ENCODE measurements at regions not wholly inside any gene's neighbourhood (a gene's known extent, or its start where the extent isn't known, plus 50 kb on each side); places are given as distances from the start of the nearest gene placed in this dataset.

DNA sequence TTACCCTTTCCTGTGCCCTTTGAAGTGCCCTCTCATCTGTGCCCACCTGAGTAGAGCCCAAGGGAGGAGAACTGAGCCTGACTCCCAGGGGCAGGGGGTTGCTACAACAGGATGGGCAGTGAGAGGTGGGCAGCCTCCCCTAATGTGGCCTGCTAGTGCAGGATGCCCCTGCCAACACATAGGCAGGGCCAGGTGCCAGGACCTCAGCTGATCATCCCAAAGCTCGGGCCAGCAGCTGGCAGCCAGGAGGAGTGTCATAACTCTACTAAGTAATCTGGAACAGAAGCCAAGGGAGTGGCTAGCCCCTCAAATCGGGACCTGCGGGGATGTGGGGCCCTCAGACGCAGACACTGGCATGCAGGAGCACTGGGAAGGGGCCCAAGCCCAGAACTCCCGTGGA, 208.8 kb upstream of the RAB4A start:
- no peaks in the 10 kb centered on the region for H3K27me3 ChIP-seq
- DNase-seq: peak; percentile 54
- H3K4me3 ChIP-seq: no peak overlapping the region

DNA sequence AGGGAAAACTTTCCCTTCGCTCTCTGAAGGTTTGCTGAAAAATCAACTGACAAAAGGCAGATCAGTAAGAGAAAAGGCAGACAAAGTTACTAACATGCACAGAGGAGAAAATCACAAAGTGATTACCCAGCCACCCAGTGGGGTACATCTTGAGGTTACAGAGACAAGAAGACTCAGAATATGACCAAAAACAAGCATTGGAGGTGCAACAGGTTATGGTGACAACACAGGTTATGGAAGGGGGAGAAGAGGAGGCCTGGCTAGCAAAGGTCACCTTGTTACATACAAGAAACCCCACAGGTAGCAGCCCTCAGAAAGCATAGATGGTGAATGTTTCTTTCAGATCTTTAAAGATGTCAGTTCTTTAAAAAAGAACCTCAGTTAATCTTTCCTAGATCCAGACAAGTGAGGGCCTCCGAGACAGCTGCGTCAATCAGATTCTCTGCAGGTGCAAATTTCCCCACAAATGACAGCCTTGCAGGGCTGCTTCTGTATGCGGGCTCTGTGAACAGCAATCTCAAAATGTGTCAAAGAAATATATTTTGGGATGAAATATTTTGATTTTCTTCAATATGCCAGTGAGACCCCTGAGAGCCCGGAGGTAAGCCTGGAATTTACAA, 207.6 kb upstream of the RAB4A start:
- Histone ChIP-seq H3K4me3 (no peak overlapping the region), H3K9me3 (no peaks in the 10 kb centered on the region), H3K36me3 (no peaks in the 10 kb centered on the region), H3K27me3 (no peaks in the 10 kb centered on the region)
- DNase-seq: no peak

More for the DNA sequence above, 208.8 kb upstream of the RAB4A start:
- Histone ChIP-seq H3K9me3 (no peaks in the 10 kb centered on the region), H3K36me3 (no peaks in the 10 kb centered on the region)

DNA sequence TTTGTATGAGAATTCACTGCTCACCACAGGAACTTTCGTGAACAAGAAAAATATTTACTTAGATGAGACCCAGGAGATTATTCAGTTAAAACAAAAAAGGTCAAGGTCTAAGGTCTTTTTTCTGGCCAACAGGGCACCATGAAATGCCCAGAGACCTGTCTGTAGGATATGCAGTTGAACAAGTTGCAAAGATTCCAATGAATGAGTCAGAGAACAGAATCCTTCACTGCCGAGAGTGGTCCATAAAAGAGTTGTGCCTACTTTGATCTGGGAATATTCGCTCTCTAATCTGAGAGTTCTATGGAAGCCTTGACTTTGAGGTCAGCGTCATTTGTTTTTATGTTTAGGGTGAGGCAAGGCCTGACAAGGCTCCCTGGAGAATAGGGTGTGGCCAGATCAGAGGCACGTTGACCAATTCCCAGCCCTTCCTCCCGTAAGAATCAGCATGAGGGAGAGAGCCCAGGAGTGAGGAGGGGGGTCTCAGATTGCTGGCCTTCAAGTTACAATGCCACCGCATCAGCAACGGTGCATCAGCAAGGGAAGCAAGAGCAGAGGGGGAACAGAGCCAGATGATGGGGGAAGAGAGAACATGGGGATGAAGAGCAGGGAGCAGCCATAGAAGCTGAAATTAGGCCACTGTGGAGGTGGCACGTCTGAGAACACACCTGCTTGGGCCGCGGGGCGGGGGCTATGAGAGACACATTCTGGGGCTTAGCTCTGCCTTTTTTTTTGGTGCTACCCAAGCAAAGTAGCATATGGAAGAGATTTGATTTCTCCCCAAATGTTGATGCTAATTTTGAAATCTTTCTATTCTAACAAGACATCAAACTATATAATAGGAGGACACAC, 206.4 kb upstream of the RAB4A start:
- no peaks in the 10 kb centered on the region for H3K27me3 ChIP-seq
- H3K36me3 ChIP-seq: no peaks in the 10 kb centered on the region
- H3K4me3 ChIP-seq: no peak overlapping the region
- no peak for DNase-seq
- H3K9me3 ChIP-seq: 0 out of 2 replicates have a peak, but pooled peaks cover 1% of the 10 kb centered on the region

DNA sequence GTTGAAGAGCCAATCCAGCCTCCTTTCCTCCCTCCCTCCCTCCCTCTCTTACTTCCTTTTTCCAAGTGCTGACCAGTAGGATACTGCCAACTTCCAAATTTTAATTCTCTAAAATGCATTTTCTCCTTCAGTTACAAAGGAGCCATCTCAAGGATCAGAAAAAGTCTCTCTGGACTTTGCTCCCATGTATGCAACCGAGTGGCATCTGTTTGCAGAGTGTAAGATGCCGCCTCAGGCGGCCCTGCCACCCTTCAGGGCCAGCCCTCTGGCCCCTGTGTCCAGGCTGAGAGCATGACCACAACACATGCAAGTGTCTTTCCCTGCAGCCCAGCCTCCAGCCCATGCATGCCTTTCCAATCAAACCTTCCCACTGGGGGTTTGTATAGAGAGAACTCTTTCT, 205.3 kb upstream of the RAB4A start:
- DNase-seq: no peak
- H3K36me3 ChIP-seq: no peaks in the 10 kb centered on the region
- H3K9me3 ChIP-seq: 0 out of 2 replicates have a peak, but pooled peaks cover 2% of the 10 kb centered on the region
- H3K27me3 ChIP-seq: no peaks in the 10 kb centered on the region
- H3K4me3 ChIP-seq: no peak overlapping the region

DNA sequence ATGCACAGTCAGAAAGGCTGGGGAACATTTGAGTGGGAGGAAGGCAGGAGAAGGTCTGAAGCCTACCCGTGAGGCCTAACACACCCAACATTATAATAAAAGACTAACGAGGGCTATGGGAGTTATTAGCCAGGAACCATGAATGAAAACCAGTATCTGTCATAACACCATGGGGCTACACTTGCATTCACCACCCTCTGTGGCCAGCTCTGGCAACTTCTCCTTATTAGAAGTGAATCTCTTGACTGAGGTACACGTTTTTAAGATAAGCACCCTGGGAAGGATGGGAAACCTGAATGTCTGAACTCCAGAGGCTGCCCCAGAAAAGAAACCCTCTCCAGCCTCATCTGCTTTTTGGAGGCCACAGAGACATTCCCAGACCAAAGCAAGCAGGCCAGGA, 204.3 kb upstream of the RAB4A start:
- Histone ChIP-seq H3K27me3 (no peaks in the 10 kb centered on the region), H3K9me3 (0 out of 2 replicates have a peak, but pooled peaks cover 2% of the 10 kb centered on the region), H3K36me3 (no peaks in the 10 kb centered on the region), H3K4me3 (no peak overlapping the region)
- DNase-seq: no peak

DNA sequence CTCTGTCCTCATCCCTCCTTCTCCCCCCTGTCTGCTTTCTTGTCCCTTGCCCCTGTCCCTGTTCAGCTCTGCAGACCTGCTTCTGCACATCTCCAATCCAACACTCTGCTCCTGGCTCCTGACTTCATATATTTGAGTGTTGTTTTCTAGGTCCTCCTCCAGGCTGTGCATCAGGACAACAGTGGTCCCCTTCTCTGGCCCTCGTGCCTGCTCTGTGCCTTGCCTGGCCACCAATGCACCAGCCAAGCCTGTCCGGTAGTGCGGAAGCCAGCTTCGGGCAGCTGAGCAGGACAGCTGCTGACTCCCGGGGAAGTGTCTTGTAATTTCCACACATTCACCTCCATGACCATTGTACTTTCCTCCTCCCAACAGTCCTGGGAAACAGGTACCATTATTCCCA, 203.4 kb upstream of the RAB4A start:
- no peak for DNase-seq
- Histone ChIP-seq H3K36me3 (no peaks in the 10 kb centered on the region), H3K27me3 (no peaks in the 10 kb centered on the region), H3K4me3 (no peak overlapping the region), H3K9me3 (0 out of 2 replicates have a peak, but pooled peaks cover 2% of the 10 kb centered on the region)

DNA sequence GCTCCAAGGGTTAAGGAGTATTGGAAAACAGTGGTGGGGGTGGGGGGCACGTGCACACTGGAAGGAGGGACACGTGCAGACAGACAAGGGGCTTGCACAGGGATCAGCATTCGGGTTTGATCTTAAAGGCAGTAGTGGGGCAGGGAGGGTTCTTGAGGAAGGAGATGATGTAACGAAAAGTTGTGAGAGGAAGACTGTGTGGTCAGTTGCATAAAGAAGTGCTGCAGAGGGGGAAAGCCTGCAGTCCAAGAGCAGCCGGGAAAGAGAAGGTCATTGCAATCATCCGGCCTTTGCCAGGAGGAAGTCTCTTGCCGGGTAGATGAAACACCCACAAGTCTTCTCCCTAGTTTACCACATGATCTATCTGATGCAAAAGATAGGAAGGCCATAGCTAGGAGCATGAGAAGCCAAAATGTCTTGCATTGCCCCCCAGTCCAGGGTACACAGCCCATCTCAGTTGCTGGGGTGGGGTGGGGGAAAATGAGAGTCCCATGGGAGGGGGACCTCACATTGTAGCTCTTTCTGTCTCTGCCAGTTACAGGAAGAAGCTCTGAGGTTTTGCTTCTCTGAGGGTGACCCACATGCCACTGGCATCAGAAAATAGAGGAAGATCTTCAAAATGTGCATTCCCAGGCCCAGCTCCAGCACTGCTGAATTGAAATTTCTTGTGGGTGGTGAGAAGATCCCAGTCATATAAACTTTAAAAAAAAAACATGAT, 202.5 kb upstream of the RAB4A start:
- Histone ChIP-seq H3K27me3 (no peaks in the 10 kb centered on the region), H3K36me3 (no peaks in the 10 kb centered on the region), H3K4me3 (no peak overlapping the region), H3K9me3 (0 out of 2 replicates have a peak, but pooled peaks cover 2% of the 10 kb centered on the region)
- no peak for DNase-seq

DNA sequence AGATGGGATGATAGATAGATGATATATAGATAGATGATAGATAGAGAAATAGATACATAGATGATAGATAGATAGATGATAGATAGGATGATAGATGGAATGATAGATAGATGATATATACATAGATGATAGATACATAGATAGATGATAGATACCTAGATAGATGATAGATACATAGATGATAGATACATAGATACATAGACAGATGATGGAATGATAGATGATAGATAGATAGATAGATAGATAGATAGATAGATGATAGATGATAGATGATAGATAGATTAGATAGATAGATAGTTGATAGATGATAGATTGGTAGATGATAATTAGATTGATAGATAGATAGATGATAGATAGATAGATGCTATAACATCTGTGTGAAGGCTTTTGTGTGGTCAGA, 201.7 kb upstream of the RAB4A start:
- no peak for DNase-seq
- H3K9me3 ChIP-seq: 0 out of 2 replicates have a peak, but pooled peaks cover 2% of the 10 kb centered on the region

DNA sequence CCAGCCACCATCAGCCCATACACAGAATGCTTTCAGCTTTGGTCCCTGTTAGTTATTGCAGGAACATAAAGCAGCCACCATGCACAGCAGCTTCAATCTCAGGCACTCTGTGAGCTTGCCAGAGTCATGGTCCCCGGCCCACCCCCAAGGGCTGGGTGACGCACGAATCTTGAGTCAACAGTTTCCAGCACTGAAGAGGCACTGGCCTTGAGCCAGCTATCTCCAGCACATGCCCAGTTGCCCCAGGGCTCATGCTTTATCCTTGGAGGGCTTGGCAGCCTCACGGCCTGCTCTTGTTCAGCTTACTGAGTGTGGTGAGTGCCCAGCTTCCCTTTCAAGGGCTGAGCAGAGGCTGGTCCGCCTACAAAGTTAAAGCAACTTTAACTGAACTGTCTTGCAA, 200.7 kb upstream of the RAB4A start:
- Histone ChIP-seq H3K9me3 (0 out of 2 replicates have a peak, but pooled peaks cover 2% of the 10 kb centered on the region), H3K36me3 (no peaks in the 10 kb centered on the region), H3K4me3 (no peak overlapping the region), H3K27me3 (no peaks in the 10 kb centered on the region)
- peak; percentile 95 for DNase-seq

More for the DNA sequence above, 201.7 kb upstream of the RAB4A start:
- Histone ChIP-seq H3K36me3 (no peaks in the 10 kb centered on the region), H3K4me3 (no peak overlapping the region), H3K27me3 (no peaks in the 10 kb centered on the region)

DNA sequence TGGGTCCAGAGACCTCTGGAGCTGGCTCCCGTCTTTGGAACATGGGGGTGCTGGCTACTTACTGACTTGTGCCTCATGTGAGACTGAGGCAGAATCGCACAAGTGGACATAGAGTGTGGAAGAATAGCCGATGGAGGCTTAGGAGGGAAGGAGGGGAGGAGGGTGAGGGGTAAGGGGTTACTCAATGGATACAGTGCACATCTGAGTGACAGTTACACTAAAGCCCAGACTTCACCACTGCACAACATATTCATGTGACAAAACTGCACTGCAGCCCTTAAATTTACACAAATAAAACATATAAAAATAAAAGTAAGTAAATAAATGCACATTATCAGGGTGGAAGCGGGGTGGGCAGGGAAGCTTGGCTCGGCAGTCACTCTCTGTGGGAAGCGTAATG, 197.7 kb upstream of the RAB4A start:
- Histone ChIP-seq H3K27me3 (no peaks in the 10 kb centered on the region), H3K36me3 (no peaks in the 10 kb centered on the region), H3K9me3 (peaks cover 2% of the 10 kb centered on the region; the same call in 1 of the 2 replicates), H3K4me3 (no peak overlapping the region)
- no peak for DNase-seq

DNA sequence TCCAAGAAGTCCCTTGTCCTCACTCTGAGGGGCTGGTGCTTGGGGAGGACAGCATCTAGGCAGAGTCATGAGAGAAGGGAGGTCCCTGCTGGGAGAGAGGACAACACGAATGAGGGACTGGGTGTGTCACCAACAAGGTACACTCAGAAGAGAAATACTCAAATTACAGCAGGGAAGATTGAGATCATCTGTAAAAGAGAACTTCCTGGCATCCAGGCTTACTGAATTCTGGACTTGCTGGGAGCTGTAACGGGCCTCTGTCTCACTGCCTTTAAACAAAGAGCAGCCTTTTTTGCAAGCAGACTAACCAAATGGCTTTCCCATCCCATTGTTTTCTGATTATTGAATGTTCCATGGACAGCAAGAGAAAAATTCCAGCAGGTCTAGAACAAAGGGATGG, 195.7 kb upstream of the RAB4A start:
- no peaks in the 10 kb centered on the region for H3K36me3 ChIP-seq
- H3K9me3 ChIP-seq: no peaks in the 10 kb centered on the region; the same call in 1 of the 2 replicates
- no peaks in the 10 kb centered on the region for H3K27me3 ChIP-seq
- no peak for DNase-seq
- H3K4me3 ChIP-seq: no peak overlapping the region

DNA sequence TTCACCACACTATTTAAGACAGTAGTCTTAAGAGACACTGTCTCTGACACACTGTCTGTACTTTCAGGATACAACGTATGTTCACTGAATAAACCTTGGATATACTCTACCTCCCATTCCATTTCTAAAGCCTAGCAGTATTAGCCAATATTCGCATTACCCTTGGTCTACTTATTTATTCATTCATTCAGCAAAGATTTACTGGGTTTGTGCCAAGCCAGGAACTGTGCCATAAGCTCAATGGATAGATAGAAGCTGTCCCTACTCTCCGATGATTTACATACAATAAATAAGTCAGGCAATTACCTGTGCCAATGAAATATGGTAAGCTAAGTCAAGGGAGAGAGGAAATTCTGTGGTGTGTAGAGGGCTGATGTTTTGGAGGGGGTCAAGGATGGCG, 195.2 kb upstream of the RAB4A start:
- Histone ChIP-seq H3K9me3 (no peaks in the 10 kb centered on the region; the same call in 1 of the 2 replicates), H3K36me3 (no peaks in the 10 kb centered on the region), H3K4me3 (no peak overlapping the region), H3K27me3 (no peaks in the 10 kb centered on the region)
- no peak for DNase-seq

DNA sequence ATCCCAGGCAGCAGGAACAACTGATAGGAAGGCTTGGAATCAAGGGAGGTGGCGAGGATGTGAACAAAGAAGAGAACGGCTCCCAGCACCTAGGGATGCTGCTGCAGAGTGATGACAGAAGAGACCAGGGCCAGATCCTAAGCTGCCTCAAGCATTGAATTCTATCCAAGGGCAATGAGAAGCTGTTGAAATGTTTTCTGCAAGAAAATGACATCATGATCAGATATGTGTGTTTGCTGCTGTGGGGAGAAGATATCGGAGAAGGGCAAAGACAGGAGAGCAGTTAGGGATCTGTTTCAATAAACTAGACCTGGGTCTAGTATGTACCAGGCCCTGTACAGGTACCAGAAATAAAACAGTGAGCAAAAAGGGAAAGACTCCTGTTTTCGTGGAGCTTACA, 194.7 kb upstream of the RAB4A start:
- no peak for DNase-seq
- no peak overlapping the region for H3K4me3 ChIP-seq
- no peaks in the 10 kb centered on the region for H3K27me3 ChIP-seq
- no peaks in the 10 kb centered on the region; the same call in 1 of the 2 replicates for H3K9me3 ChIP-seq
- H3K36me3 ChIP-seq: no peaks in the 10 kb centered on the region

DNA sequence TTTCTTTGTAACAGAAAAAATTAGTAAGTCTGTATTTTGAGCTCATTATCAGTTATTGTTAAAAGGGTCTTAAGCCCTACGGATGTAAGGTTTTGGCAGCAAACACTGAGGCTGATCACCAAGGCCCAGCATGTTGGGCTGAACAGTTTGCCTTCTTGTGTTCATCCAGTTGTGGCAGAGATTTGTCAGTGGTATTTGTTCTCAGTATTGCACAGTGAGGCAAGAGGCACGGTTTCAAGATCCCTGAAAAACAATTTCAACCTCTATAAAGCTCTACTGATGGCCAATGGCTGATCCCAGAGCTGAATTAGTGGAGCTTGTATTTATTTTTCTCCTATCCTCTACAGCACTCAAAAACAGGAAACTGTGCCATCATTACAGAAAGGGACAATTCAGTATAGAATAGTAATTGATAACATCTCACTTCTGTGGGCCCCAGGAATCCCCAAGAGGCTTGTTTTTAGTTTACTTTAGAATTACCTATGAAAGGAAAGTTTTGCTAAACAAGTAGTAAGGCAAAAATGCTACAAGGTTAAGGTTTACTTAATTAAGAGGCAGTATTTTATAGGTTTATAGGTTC, 191.8 kb upstream of the RAB4A start:
- Histone ChIP-seq H3K9me3 (peaks cover 18% of the 10 kb centered on the region), H3K27me3 (no peaks in the 10 kb centered on the region), H3K4me3 (no peak overlapping the region), H3K36me3 (no peaks in the 10 kb centered on the region)
- DNase-seq: no peak

DNA sequence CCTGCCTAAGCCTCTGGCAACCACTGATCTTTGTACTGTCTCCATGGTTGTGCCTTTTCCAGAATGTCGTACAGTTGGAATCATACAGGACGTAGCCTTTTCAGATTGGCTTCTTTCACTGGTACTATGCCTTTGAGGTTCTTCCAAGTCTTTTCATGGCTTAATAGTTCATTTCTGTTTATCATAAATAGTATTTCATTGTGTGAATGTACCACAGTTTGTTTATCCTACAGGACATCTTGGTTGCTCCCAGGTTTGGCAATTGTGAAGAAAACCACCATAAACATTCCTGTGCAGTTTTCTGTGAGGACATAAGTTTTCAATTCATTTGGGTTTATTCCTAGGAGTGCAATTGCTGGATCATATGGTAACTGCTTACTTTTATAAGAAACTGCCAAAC, 190.6 kb upstream of the RAB4A start:
- no peak for DNase-seq
- peaks cover 18% of the 10 kb centered on the region for H3K9me3 ChIP-seq
- H3K4me3 ChIP-seq: no peak overlapping the region

DNA sequence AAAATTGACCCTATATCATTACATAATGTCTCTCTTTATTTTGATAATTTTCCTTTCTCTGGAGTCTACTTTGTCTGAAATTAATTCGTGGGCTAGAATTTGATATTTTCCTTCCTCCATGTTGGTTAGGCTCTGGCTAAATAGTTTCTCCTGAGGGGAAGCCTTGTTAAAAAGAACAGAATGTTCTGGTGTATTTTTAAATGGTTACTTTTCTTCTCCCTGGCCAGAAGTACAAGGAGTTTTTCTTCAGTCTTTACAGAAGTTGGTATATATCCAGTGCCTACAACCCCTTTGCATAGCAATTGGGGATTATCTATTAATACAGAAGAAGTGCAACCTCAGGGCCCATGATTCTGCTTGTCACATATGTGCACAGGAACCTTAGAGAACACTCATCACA, 185.6 kb upstream of the RAB4A start:
- H3K27me3 ChIP-seq: no peaks in the 10 kb centered on the region
- H3K9me3 ChIP-seq: peaks cover 18% of the 10 kb centered on the region
- no peak overlapping the region for H3K4me3 ChIP-seq
- DNase-seq: no peak
- no peaks in the 10 kb centered on the region for H3K36me3 ChIP-seq

More for the DNA sequence above, 190.6 kb upstream of the RAB4A start:
- no peaks in the 10 kb centered on the region for H3K36me3 ChIP-seq
- H3K27me3 ChIP-seq: no peaks in the 10 kb centered on the region

DNA sequence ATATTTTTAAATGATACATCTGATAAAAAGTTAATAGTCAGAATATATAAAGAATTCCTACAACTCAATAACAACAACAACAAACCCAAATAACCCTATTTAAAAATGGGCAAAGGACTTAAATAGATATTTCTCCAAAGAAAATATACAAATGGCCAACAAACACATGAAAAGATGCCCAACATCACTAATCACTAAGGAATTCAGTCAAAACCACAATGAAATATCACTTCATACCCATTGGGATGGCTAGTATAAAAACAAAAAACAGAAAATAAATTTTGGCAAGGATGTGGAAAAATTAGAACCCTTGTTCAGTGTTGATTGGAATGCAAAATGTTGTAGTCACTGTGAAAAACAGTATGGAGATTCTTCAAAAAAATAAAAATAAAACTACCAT, 184.8 kb upstream of the RAB4A start:
- no peak for DNase-seq
- Histone ChIP-seq H3K27me3 (no peaks in the 10 kb centered on the region), H3K36me3 (no peaks in the 10 kb centered on the region), H3K4me3 (no peak overlapping the region), H3K9me3 (peaks cover 18% of the 10 kb centered on the region)
